ENCODE measurements at regions not wholly inside any gene's neighbourhood (a gene's known extent, or its start where the extent isn't known, plus 50 kb on each side); places are given as distances from the start of the nearest gene placed in this dataset.

GRCh38 chr6:134757911-134758361 is 192.0 kb downstream of the ALDH8A1 start:
- TF ChIP-seq CTCF (conservative IDR thresholded peaks at IDR 0.05) (no peak), ZFX (IDR thresholded peaks at IDR 0.05) (no peak)
